K562 (cell line): ENCODE measurements at regions not wholly inside any gene's neighbourhood (a gene's known extent, or its start where the extent isn't known, plus 50 kb on each side); places are given as distances from the start of the nearest gene placed in this dataset.
A peak's percentile ranks its signal among the peaks of the same experiment; 100 is the strongest.

Source experiments
- ATAC-seq: fragments of 200-7000 bp; cut with Tn5 transposase; 3 replicates; pipeline ENCODE4 v1.9.1; 2020; ENCODE audit warnings: moderate library complexity
- BruUV-seq: library from RNA; stranded (reverse); fragments of 400-500 nt; replicated peaks from 2 replicates; lab custom pipeline; 2021; lab: Mats Ljungman, UMichigan
- CTCF ChIA-PET: fragments of 300-600 bp; formaldehyde crosslinking; extraction: SDS; loops from one replicate; lab custom pipeline; 2021; ENCODE audit warnings: low intra/inter-chr PET ratio; lab: Yijun Ruan, JAX
- POLR2A ChIA-PET: fragments of 300-600, 350-650 bp; sonication (Branson Sonifier 250); formaldehyde crosslinking; extraction: SDS; loops from one replicate; lab custom pipeline; 2021; ENCODE audit warnings: antibody characterized with exemption, inconsistent platforms; lab: Yijun Ruan, JAX
- DNase-seq, 4 experiments: peaks; one replicate each; pipeline versions ENCODE4 v3.0.0 to v3.0.0-alpha.2; 2011 to 2018; ENCODE audit warnings: low spot score in 3 of 4, mixed read lengths in 3 of 4; ENCODE audit errors: extremely low read depth in 1 of 4
- FAIRE-seq: peaks from 2 replicates; lab custom pipeline; 2011; peaks lifted over from hg19 to GRCh38; lab: Jason Lieb, UNC
- H2AFZ ChIP-seq: 2 replicates; pipeline ENCODE4 v1.6.0; 2011; ENCODE audit warnings: low read depth, low read length, control low read depth, inconsistent platforms
- H3K27ac ChIP-seq: fragments of 200-600 bp; 3 replicates; pipeline ENCODE4 v1.8.0; 2011; ENCODE audit warnings: low read depth, mild to moderate bottlenecking, control low read depth, inconsistent platforms, low read length, moderate library complexity, mixed read lengths; ENCODE audit errors: extremely low read depth
- H3K27me3 ChIP-seq, 2 experiments: fragments of 300-600 bp in 1 of 2; 2 replicates in 1 of 2; 3 replicates in 1 of 2; pipeline versions ENCODE4 v1.6.0 to v1.8.0; 2011; ENCODE audit warnings: inconsistent platforms in 2 of 2, low read length in 2 of 2, mild to moderate bottlenecking in 1 of 2, mixed read lengths in 1 of 2, moderate library complexity in 1 of 2; ENCODE audit not compliant: control insufficient read depth in 2 of 2, insufficient read depth in 2 of 2
- H3K36me3 ChIP-seq: fragments of 300-600 bp; 3 replicates; pipeline ENCODE4 v1.8.0; 2011; ENCODE audit warnings: mild to moderate bottlenecking, low read length, inconsistent platforms; ENCODE audit not compliant: control insufficient read depth, insufficient read depth
- H3K4me1 ChIP-seq, 2 experiments: fragments of 200-600 bp in 1 of 2; replicated peaks in 1 of 2; 2 replicates in 1 of 2; 3 replicates in 1 of 2; pipeline versions ENCODE4 v1.5.1 to v1.8.0; 2011; ENCODE audit warnings: inconsistent platforms in 2 of 2, low read length in 2 of 2, mild to moderate bottlenecking in 1 of 2, mixed read lengths in 1 of 2, moderate library complexity in 1 of 2; ENCODE audit not compliant: control insufficient read depth in 2 of 2, insufficient read depth in 2 of 2
- H3K4me2 ChIP-seq: 2 replicates; pipeline ENCODE4 v1.6.1; 2011; ENCODE audit warnings: low read length, control low read depth, inconsistent platforms, mixed read lengths; ENCODE audit not compliant: insufficient read depth
- H3K4me3 ChIP-seq: fragments of 200-600 bp; sonication (generic), shearing (Covaris generic); 2 replicates; pipeline ENCODE4 v1.5.1; 2016; ENCODE audit warnings: control low read depth, inconsistent platforms
- H3K79me2 ChIP-seq: fragments of 200-600 bp; 3 replicates; pipeline ENCODE4 v1.8.0; 2011; ENCODE audit warnings: low read length, inconsistent platforms; ENCODE audit not compliant: control insufficient read depth, insufficient read depth
- H3K9ac ChIP-seq, 2 experiments: 2 replicates each; pipeline versions ENCODE4 v1.6.0 to v1.6.1; 2011; ENCODE audit warnings: low read depth in 2 of 2, low read length in 2 of 2, control low read depth in 1 of 2, inconsistent platforms in 1 of 2, mild to moderate bottlenecking in 1 of 2, mixed read lengths in 1 of 2; ENCODE audit not compliant: insufficient read depth in 1 of 2
- H3K9me1 ChIP-seq: one replicate; pipeline ENCODE4 v1.6.0; 2011; ENCODE audit warnings: inconsistent platforms, mild to moderate bottlenecking, low read length, moderate library complexity; ENCODE audit not compliant: control insufficient read depth, insufficient read depth
- H3K9me3 ChIP-seq: replicated peaks from 2 replicates; pipeline ENCODE4 v1.5.1; 2011; ENCODE audit warnings: low read depth, low read length, inconsistent platforms; ENCODE audit not compliant: control insufficient read depth, insufficient read depth
- H4K20me1 ChIP-seq: replicated peaks from 2 replicates; pipeline ENCODE4 v1.6.1; 2011; ENCODE audit warnings: low read length, inconsistent platforms, mixed read lengths; ENCODE audit not compliant: control insufficient read depth, insufficient read depth
- C11orf30 ChIP-seq: fragments of 450-650 bp; IDR thresholded peaks from 2 replicates; pipeline ENCODE4 v1.6.1; 2016; ENCODE audit warnings: low read depth, mild to moderate bottlenecking
- E2F5 ChIP-seq: sonication (generic); formaldehyde crosslinking; IDR thresholded peaks from 2 replicates; pipeline ENCODE4 v1.8.0; 2022; ENCODE audit warnings: mild to moderate bottlenecking, missing genetic modification reagents
- MAX ChIP-seq: sonication (generic); formaldehyde crosslinking; IDR thresholded peaks from 2 replicates; pipeline ENCODE4 v1.9.0; 2022; ENCODE audit warnings: mild to moderate bottlenecking, missing genetic modification reagents
- NFE2 ChIP-seq: IDR thresholded peaks from 2 replicates; pipeline ENCODE4 v1.6.1; 2014; ENCODE audit warnings: antibody characterized with exemption, low read depth
- NFIC ChIP-seq: fragments of 450-650 bp; IDR thresholded peaks from 2 replicates; pipeline ENCODE4 v1.6.1; 2017; ENCODE audit warnings: mild to moderate bottlenecking, inconsistent platforms
- PTRF ChIP-seq: fragments of 450-650 bp; IDR thresholded peaks from 2 replicates; pipeline ENCODE4 v1.6.1; 2016; ENCODE audit warnings: mild to moderate bottlenecking, missing genetic modification characterization, missing compliant biosample characterization
- RBM15 ChIP-seq: fragments of 200-400 bp; formaldehyde crosslinking; IDR thresholded peaks from 2 replicates; pipeline ENCODE4 v1.6.1; 2018; ENCODE audit warnings: mild to moderate bottlenecking, low read length, moderate library complexity; ENCODE audit not compliant: insufficient read depth
- ZNF316 ChIP-seq: fragments of 450-650 bp; IDR thresholded peaks from 2 replicates; pipeline ENCODE4 v1.6.1; 2016
- WGBS: fragments of 100-300 bp; shearing (Covaris generic); methylation state at CpG from one replicate; pipeline ENCODE4 v1.1.6; 2016; ENCODE audit warnings: low coverage, mixed read lengths; ENCODE audit not compliant: insufficient coverage; ENCODE audit errors: missing lambda C conversion rate; 5-methylcytosine and 5-hydroxymethylcytosine counted together
- in situ Hi-C: fragments of 300-500 bp; cut with MboI; formaldehyde crosslinking; loops from 4 replicates; pipeline ENCODE4 v1.15.0; 2018; ENCODE audit warnings: inconsistent platforms, mixed read lengths
- intact Hi-C: fragments of 100-400 bp; cut with micrococcal nuclease; formaldehyde crosslinking; loops from 2 replicates; pipeline ENCODE4 v1.14.2; 2022

- WGBS, result 43% methylated on average over 4 of the region's 4 CpGs
- FAIRE-seq, result no peak
- Histone ChIP-seq H3K27ac (no peak overlapping the region), H2AFZ (no peak overlapping the region)
- TF ChIP-seq NFE2, result no peak
- TF ChIP-seq NFIC, result 0 out of 2 replicates have a peak, but pooled peaks have one; percentile 8
- TF ChIP-seq, all 486 proteins: peak for 1
- Histone ChIP-seq H3K27me3 (no peaks in the 10 kb centered on the region), H3K9me3 (no peaks in the 10 kb centered on the region; the same call in 1 of the 2 replicates), H3K9ac (no peak overlapping the region), H3K4me3 (no peak overlapping the region), H3K36me3 (no peaks in the 10 kb centered on the region), H3K4me2 (no peak overlapping the region), H3K4me1 (no peaks in the 10 kb centered on the region; a peak in 1 of 5 replicates), H4K20me1 (no peaks in the 10 kb centered on the region), H3K79me2 (no peaks in the 10 kb centered on the region), H3K9me1 (no peaks in the 10 kb centered on the region)
- ATAC-seq, result no peak
- CTCF ChIA-PET, result no interaction called here
- BruUV-seq, result no TSS peak
- POLR2A ChIA-PET, result interaction anchor here (0.6 to 1.1 kb wide), 3 partner anchors 9 to 72 kb away, joined by 3 to 4 read pairs (median 4); no protein-coding TSS in a partner anchor
- no peak for DNase-seq
- intact Hi-C loops (no loop called here), in situ Hi-C loops (no loop called here)
These were observed 260.6 kb upstream of the STXBP5 start for GRCh38 chr6:146943664-146944063.

GRCh38 chr6:146944077-146944476 is 260.1 kb upstream of the STXBP5 start:
- H3K9ac ChIP-seq, result no peak overlapping the region
- TF ChIP-seq E2F5, result no peak
- TF ChIP-seq C11orf30, result peak; percentile 26; the same call in 1 of the 2 replicates
- TF ChIP-seq RBM15, result no peak
- TF ChIP-seq PTRF (tag), result no peak
- TF ChIP-seq ZNF316, result peak; percentile 51
- no peak for TF ChIP-seq MAX (CRISPR knock-in tag)
- TF ChIP-seq, all 486 proteins: peak for 2
- no peak overlapping the region for H2AFZ ChIP-seq
- no peak overlapping the region for H3K27ac ChIP-seq
- ATAC-seq (no peak), FAIRE-seq (no peak), DNase-seq (no peak)
- H3K9me3 ChIP-seq, result no peaks in the 10 kb centered on the region; the same call in 1 of the 2 replicates
- POLR2A ChIA-PET, result interaction anchor here (0.6 to 1.1 kb wide), 2 partner anchors 8 to 18 kb away, joined by 4 read pairs; no protein-coding TSS in a partner anchor
- no peaks in the 10 kb centered on the region for H3K79me2 ChIP-seq
- H3K4me1 ChIP-seq, result no peaks in the 10 kb centered on the region
- H3K9me1 ChIP-seq, result no peaks in the 10 kb centered on the region
- intact Hi-C loops (no loop called here), in situ Hi-C loops (no loop called here)
- no TSS peak for BruUV-seq
- H3K27me3 ChIP-seq, result no peaks in the 10 kb centered on the region
- no peaks in the 10 kb centered on the region for H3K36me3 ChIP-seq
- H4K20me1 ChIP-seq, result no peaks in the 10 kb centered on the region
- no peak overlapping the region for H3K4me2 ChIP-seq
- CTCF ChIA-PET, result no interaction called here
- H3K4me3 ChIP-seq, result no peak overlapping the region
